HG03558 (cell line): ENCODE measurements at regions not wholly inside any gene's neighbourhood (a gene's known extent, or its start where the extent isn't known, plus 50 kb on each side); places are given as distances from the start of the nearest gene placed in this dataset.
"Not testable (repeated sequence)": the region's sequence is repeated elsewhere in the genome, so short reads cannot be mapped to it uniquely, and the experiment has no call there.

Experiments
- ATAC-seq: cut with Tn5 transposase; IDR thresholded peaks from one replicate; pipeline ENCODE4 v1.9.1; 2021; ENCODE audit warnings: moderate number of reproducible peaks; ENCODE audit not compliant: unreplicated experiment; ENCODE audit errors: extremely low read depth

DNA sequence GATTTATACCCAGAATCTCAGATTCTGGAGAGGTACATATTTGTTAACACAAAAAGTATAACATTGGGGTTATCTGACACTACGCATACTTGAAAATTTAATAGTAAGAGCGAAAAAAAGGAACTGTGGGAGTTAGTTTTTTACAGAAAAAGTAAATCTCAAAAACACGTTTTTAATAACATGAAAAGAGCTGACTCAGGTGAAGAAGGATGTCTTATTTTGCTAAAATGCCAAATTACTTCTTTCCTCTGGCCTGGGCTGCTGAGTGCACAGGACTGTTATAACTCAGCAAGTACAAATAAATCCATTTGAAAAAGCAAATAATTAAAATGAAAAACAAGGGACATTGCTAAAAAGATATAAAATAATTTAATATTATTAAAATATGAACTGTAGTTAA, 1322.9 kb downstream of the ARAP2 start:
- no peak for ATAC-seq

GRCh38 chr4:34922325-34922724, 1322.0 kb downstream of the ARAP2 start:
- ATAC-seq = no peak

DNA sequence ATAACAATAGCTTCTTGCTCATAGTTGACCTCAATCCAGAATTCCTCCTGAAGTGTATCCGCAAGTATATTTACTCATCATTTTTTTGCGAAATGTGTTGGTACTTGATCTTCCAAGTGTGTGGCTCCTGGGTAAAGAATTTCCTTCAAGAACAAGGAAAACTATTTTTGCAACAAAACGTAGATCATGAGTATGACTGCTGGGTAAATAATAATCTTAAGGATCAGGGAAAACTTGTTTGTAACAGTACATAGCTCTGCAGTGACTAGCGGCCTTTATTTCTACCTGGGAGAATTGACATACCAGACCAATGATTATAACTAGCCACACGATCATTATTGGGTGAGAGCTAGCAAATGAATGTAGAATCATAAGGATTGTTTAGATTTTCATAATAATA, 1311.7 kb downstream of the ARAP2 start:
- no peak for ATAC-seq

- no peak for ATAC-seq
Observed at GRCh38 chr4:34935739-34936138, 1308.6 kb downstream of the ARAP2 start.

- no peak for ATAC-seq
Observed at GRCh38 chr4:34939073-34939472, 1305.2 kb downstream of the ARAP2 start.

DNA sequence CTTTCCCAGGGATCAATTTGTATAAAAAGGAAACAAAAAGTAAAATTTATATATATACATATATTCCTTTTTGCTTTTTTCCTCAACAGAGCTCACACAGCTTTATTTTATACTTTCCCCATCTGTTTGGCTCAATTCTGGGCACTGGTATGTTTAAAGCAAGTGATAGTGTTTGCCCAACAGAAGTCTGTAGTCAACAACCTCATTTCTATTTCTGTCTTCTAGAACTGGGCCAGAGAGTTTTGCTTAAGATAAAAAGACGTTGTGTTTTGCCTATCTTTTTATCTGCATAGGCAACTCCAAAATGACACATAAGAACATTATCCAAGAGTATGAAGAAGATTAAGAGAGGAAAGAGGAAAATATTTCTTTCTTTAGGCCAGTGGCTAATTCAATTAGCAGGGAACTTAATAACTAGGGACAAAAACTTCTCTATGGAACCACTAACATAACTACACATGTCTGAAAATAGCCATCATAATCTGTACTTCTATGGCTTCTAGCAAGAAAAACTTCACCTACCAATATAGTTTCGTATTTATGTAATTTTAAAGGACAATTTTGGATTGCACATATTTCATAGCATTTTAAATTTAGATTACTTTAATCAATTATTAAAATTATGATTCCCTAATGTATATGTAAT, 1300.5 kb downstream of the ARAP2 start:
- ATAC-seq = no peak

- no peak for ATAC-seq
Observed at GRCh38 chr4:34950926-34951325, 1293.4 kb downstream of the ARAP2 start.

DNA sequence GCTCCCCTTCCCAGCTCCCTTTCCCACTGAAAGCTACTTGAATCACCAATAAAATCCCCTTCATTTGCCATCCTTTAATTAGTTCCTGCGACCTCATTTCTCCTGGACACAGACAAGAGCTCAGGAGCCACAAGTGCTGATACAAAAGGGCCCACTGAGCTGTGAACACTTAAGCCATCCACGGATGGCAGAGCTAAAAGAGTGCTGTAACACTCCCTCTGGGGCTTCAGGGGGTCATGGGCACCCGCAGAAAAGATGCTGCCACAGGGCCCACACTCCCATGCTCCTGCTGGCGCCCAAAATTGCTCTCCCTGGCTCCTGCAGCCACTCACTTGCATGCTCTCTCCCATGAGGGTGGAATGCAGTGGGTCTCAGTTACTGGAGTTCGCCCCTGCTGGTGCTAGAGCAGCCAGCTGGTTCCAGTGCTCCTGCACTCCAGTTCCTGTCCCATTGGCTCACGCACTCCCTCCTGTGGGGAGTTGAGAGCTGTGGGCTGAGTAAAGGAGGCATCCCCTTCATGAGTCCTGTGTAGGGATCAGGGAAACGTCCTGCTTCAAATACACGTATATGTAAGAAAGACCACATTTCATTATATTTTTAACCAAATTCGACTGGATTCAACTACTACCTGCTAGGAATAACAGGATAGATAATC, 1291.0 kb downstream of the ARAP2 start:
- ATAC-seq = no peak

GRCh38 chr4:34964613-34965012, 1279.7 kb downstream of the ARAP2 start:
- ATAC-seq = no peak

GRCh38 chr4:34972189-34972588, 1272.1 kb downstream of the ARAP2 start:
- ATAC-seq = no peak

DNA sequence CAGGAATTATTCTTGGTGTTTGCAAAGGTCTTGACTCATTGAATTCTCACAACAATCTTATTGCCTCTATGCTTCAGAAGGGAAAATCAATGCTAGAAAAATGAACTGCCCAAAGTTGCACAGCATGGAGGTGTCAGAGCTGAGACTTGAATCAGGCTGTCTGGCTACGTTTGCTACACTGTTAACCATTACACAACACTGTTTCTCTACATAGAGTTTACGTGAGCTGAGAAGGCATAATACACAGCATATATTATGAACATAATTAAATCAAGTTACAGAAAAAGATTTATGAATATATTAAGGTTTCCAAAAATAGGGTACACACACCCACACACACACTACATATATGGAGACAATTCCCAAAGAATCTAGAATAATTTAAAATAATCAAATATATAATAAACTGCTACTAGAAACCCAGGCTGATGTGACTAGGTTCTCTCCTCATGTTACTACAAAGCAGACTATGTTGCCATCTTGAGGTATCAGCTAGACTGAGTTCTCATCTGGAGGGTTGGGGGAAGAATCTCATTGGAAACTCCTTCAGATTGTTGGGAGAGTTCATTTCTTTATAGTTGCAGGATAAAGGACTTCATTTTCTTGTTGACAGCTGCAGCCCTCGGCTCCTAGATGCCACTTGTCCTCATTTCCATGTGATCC, 1270.5 kb downstream of the ARAP2 start:
- no peak for ATAC-seq

DNA sequence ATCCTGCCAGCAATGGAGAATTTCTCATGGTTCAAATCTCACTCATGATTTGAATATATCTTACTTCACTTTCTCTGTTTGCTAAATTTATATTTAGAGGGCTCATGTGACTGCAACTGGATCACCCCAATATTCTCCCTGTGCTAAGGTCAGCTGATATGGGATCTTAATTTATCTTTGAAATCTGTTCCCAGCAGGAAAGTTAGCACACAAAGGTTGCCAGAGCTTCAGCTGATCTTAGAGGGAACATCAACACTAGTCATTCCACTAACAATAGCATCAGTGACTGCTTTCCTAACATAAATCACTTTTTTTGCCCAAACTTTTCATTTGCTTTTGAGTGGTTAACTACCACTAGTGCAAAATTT, 1270.0 kb downstream of the ARAP2 start:
- no peak for ATAC-seq

DNA sequence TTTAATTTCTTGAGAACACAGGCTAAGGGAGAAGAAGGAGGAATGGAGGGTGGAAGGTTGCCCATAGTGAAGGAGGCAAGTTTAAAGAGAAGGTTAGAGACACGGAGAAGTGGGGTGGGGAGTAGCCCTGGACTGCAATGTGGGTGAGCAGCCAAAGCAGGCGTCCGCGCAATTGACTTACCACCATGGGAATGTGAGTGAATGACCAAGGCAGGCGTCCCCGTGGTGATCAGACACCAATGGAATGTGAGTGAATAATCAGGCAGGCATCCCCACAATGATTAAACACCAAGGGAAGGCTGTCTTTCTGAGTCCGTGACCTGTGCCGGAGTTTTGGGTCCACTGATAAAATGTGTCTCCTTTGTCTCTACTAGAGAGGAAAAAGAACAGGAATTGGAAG, 1223.1 kb downstream of the ARAP2 start:
- not testable (repeated sequence) for ATAC-seq

DNA sequence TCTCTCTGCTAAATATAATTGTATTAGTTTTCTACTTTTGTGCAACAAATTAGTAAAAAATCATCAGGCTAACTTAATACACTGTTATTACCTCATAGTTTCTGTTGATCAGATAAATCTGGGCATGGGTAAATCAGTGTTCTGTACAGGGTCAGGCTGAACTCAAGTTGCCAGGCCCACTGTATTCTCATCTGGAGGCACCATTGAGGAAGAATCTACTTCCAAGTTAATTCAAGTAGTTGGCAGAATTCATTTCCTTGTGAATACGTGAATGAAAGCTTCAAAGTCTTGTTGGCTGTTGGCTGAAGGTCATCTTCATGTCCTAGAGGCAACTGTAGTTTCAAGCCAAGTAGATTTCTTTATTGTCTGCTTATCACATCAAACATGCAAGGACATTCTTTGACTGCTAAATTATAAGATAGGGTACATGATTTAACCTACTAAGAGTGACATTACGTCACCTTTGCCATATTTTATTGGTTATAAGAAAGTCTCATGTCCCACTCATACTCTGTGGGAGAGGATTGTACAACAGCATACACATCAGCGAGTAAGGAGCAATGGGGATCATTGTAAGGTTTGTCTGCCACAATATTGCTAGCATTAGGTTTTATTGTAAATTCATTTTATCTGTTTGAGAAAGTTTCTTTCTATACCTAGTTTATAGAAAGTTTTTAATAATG, 1219.0 kb downstream of the ARAP2 start:
- ATAC-seq = no peak

- ATAC-seq = no peak
Observed at GRCh38 chr4:35038079-35038805, 1206.1 kb downstream of the ARAP2 start.

DNA sequence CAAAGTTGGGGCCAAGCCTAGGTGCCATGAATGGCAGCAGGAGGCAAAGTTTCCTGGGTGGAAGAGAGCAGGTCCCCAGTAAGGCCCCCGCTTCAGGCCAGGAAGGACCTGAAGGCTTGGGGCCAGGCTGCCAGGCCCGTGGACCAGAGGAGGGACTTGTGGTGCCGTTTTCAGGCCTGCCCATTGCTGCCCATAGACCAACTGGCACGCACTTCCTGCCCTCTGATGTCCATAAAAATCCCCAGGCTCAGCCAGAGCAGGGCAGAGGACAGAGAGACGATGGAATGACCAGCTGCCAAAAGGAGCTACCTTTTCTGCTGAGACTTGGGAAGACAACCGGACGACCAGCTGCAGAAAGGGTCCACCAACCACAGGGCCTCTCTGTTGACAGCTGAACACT, 1205.5 kb downstream of the ARAP2 start:
- ATAC-seq = no peak

- ATAC-seq = no peak
Observed at GRCh38 chr4:35052546-35052945, 1191.8 kb downstream of the ARAP2 start.

DNA sequence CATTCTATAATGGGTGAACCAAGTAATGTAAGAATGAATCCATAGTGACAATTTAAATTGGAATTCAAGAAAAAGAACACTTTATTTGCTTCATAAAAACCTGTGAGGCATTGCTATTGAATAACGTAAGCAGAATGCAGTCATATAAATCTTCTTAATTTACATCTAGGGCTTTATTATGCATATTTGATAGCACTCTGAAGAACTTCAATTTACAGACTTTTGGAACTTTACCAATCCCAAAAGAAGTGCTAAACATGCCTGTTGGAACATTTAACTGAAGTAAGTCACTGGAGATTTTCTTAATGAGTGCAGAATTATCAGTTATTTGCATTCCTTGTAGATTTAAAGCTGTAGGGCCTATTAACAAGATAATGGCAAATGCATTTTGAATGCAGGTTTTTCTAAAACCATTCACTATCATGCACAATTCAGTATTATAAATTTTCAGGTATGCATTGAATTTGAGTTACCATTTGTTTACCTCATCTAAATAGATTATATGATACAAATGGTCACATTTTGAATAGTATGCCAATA, 1181.2 kb downstream of the ARAP2 start:
- no peak for ATAC-seq

- ATAC-seq = no peak
Observed at GRCh38 chr4:35066406-35066805, 1177.9 kb downstream of the ARAP2 start.

GRCh38 chr4:35080799-35081198, 1163.5 kb downstream of the ARAP2 start:
- no peak for ATAC-seq
